H1 (cell line): ENCODE measurements at regions not wholly inside any gene's neighbourhood (a gene's known extent, or its start where the extent isn't known, plus 50 kb on each side); places are given as distances from the start of the nearest gene placed in this dataset.

Experiments used
- CTCF ChIA-PET: fragments of 300-600 bp; sonication (Branson Sonifier 250); formaldehyde crosslinking; loops from one replicate; lab custom pipeline; 2021; ENCODE audit not compliant: partially characterized antibody; lab: Charles Lee
- POLR2A ChIA-PET: fragments of 300-600 bp; sonication (Branson Sonifier 250); formaldehyde crosslinking; loops from one replicate; lab custom pipeline; 2021; ENCODE audit warnings: inconsistent platforms; ENCODE audit not compliant: partially characterized antibody; lab: Charles Lee
- DNase-seq, 2 experiments: peaks; one replicate each; pipeline versions ENCODE4 v3.0.0 to v3.0.0-alpha.2; 2010 to 2022; ENCODE audit warnings: low spot score in 2 of 2, low read depth in 1 of 2, mixed read lengths in 1 of 2
- FAIRE-seq: peaks from 2 replicates; lab custom pipeline; 2011; peaks lifted over from hg19 to GRCh38; lab: Jason Lieb, UNC
- H2AFZ ChIP-seq: 2 replicates; pipeline ENCODE4 v1.8.1; 2012; ENCODE audit warnings: low read length, inconsistent platforms
- H2AK5ac ChIP-seq: 2 replicates; pipeline ENCODE4 v1.6.1; 2013; ENCODE audit warnings: low read depth, low read length
- H2BK120ac ChIP-seq: replicated peaks from 2 replicates; pipeline ENCODE3; 2013; ENCODE audit warnings: low read depth, low read length, inconsistent platforms
- H2BK12ac ChIP-seq: 2 replicates; pipeline ENCODE4 v1.6.1; 2013; ENCODE audit warnings: low read depth, low read length
- H2BK15ac ChIP-seq: 2 replicates; pipeline ENCODE4 v1.6.1; 2013; ENCODE audit warnings: low read length
- H2BK20ac ChIP-seq: 2 replicates; pipeline ENCODE4 v1.6.1; 2013; ENCODE audit warnings: low read length
- H2BK5ac ChIP-seq: 2 replicates; pipeline ENCODE4 v1.6.1; 2013; ENCODE audit warnings: low read depth, low read length
- H3K14ac ChIP-seq: 2 replicates; pipeline ENCODE4 v1.6.1; 2013; ENCODE audit warnings: inconsistent platforms; ENCODE audit not compliant: insufficient read length
- H3K18ac ChIP-seq: 2 replicates; pipeline ENCODE4 v1.6.1; 2013; ENCODE audit warnings: low read length; ENCODE audit errors: extremely low read depth
- H3K23ac ChIP-seq: 2 replicates; pipeline ENCODE4 v1.6.1; 2013; ENCODE audit warnings: inconsistent platforms; ENCODE audit not compliant: insufficient read length
- H3K23me2 ChIP-seq: 2 replicates; pipeline ENCODE4 v1.6.1; 2013; ENCODE audit warnings: low read depth, low read length
- H3K27ac ChIP-seq: 2 replicates; pipeline ENCODE4 v1.6.1; 2011; ENCODE audit warnings: low read depth, low read length, inconsistent platforms
- H3K27me3 ChIP-seq, 4 experiments: replicated peaks in 1 of 4; 1 replicate in 1 of 4; 2 replicates in 3 of 4; pipeline versions ENCODE4 v1.6.1 to v1.8.1; 2011 to 2013; ENCODE audit warnings: low read length in 3 of 4, mild to moderate bottlenecking in 3 of 4, inconsistent platforms in 2 of 4, mixed read lengths in 2 of 4, moderate library complexity in 1 of 4; ENCODE audit not compliant: control insufficient read depth in 3 of 4, insufficient read depth in 3 of 4; ENCODE audit errors: extremely low read depth in 1 of 4
- H3K36me3 ChIP-seq, 4 experiments: 2 replicates each; pipeline versions ENCODE4 v1.6.1 to v1.8.1; 2011 to 2013; ENCODE audit warnings: mild to moderate bottlenecking in 4 of 4, low read length in 3 of 4, moderate library complexity in 2 of 4, control low read depth in 1 of 4, inconsistent platforms in 1 of 4; ENCODE audit not compliant: insufficient read depth in 4 of 4, control insufficient read depth in 2 of 4
- H3K4ac ChIP-seq: replicated peaks from 2 replicates; pipeline ENCODE3; 2013; ENCODE audit warnings: low read length, low read depth, mixed read lengths, inconsistent platforms; ENCODE audit not compliant: insufficient read length
- H3K4me1 ChIP-seq, 4 experiments: replicated peaks in 1 of 4; 1 replicate in 1 of 4; 2 replicates in 3 of 4; pipeline versions ENCODE4 v1.6.1 to v1.8.1; 2011 to 2013; ENCODE audit warnings: low read length in 3 of 4, inconsistent platforms in 2 of 4, mixed read lengths in 1 of 4; ENCODE audit not compliant: insufficient read depth in 4 of 4, control insufficient read depth in 3 of 4
- H3K4me2 ChIP-seq, 2 experiments: 2 replicates each; pipeline versions ENCODE4 v1.6.1 to v1.8.1; 2011 to 2013; ENCODE audit warnings: low read depth in 2 of 2, low read length in 2 of 2, control low read depth in 1 of 2, inconsistent platforms in 1 of 2, mild to moderate bottlenecking in 1 of 2; ENCODE audit not compliant: insufficient read depth in 1 of 2
- H3K4me3 ChIP-seq, 4 experiments: fragments of 200-600, 300-600 bp in 1 of 4; sonication (generic), shearing (Covaris generic), sonication (Bioruptor Twin) in 1 of 4; 2 replicates each; pipeline versions ENCODE4 v1.5.1 to v1.8.1; 2011 to 2016; ENCODE audit warnings: low read length in 4 of 4, low read depth in 3 of 4, control low read depth in 2 of 4, inconsistent platforms in 2 of 4, mild to moderate bottlenecking in 2 of 4, mixed read lengths in 1 of 4, moderate library complexity in 1 of 4; ENCODE audit not compliant: insufficient read depth in 2 of 4; ENCODE audit errors: extremely low read depth in 1 of 4
- H3K56ac ChIP-seq: replicated peaks from 2 replicates; pipeline ENCODE3; 2013; ENCODE audit warnings: low read depth, mild to moderate bottlenecking, mixed read lengths, low read length, inconsistent platforms; ENCODE audit not compliant: insufficient read length
- H3K79me1 ChIP-seq: 2 replicates; pipeline ENCODE4 v1.6.1; 2013; ENCODE audit warnings: low read depth, low read length, control low read depth
- H3K79me2 ChIP-seq, 2 experiments: 2 replicates each; pipeline versions ENCODE4 v1.6.1 to v1.8.1; 2012 to 2013; ENCODE audit warnings: low read length in 2 of 2, mild to moderate bottlenecking in 2 of 2, inconsistent platforms in 1 of 2; ENCODE audit not compliant: insufficient read depth in 2 of 2, control insufficient read depth in 1 of 2
- H3K9ac ChIP-seq, 4 experiments: replicated peaks in 1 of 4; 1 replicate in 1 of 4; 2 replicates in 3 of 4; pipeline versions ENCODE4 v1.6.1 to v1.8.1; 2011 to 2013; ENCODE audit warnings: low read depth in 3 of 4, low read length in 3 of 4, control low read depth in 2 of 4, mild to moderate bottlenecking in 2 of 4, moderate library complexity in 2 of 4, inconsistent platforms in 1 of 4; ENCODE audit errors: extremely low read depth in 1 of 4
- H3K9me3 ChIP-seq, 2 experiments: 2 replicates each; pipeline versions ENCODE4 v1.6.1 to v1.8.1; 2012 to 2013; ENCODE audit warnings: mild to moderate bottlenecking in 2 of 2, moderate library complexity in 2 of 2, control low read depth in 1 of 2, inconsistent platforms in 1 of 2, low read depth in 1 of 2, low read length in 1 of 2, mixed read lengths in 1 of 2; ENCODE audit not compliant: insufficient read depth in 2 of 2
- H4K20me1 ChIP-seq, 2 experiments: replicated peaks in 1 of 2; 2 replicates each; pipeline versions ENCODE3 to v1.8.1; 2011 to 2013; ENCODE audit warnings: inconsistent platforms in 2 of 2, low read length in 2 of 2, mild to moderate bottlenecking in 1 of 2; ENCODE audit not compliant: insufficient read depth in 2 of 2, control insufficient read depth in 1 of 2
- H4K5ac ChIP-seq: 2 replicates; pipeline ENCODE4 v1.6.1; 2013; ENCODE audit warnings: low read length, low read depth, mixed read lengths, inconsistent platforms; ENCODE audit not compliant: insufficient read length
- H4K8ac ChIP-seq: 2 replicates; pipeline ENCODE4 v1.8.0; 2013; ENCODE audit warnings: mild to moderate bottlenecking, moderate library complexity, low read length, inconsistent platforms; ENCODE audit not compliant: insufficient read depth; ENCODE audit errors: extremely low read depth
- H4K91ac ChIP-seq: replicated peaks from 2 replicates; pipeline ENCODE3; 2013; ENCODE audit warnings: low read length, mixed read lengths, inconsistent platforms; ENCODE audit not compliant: insufficient read length
- SIRT6 ChIP-seq: IDR thresholded peaks from one replicate; pipeline ENCODE4 v1.7.1; 2012; ENCODE audit warnings: low read length, inconsistent platforms
- whole genome bisulfite sequencing, 2 experiments: shearing (Covaris generic) in 1 of 2; methylation state at CpG; one replicate each; pipeline versions ENCODE4 v1.1.6 to v1.1.7; 2013 to 2015; ENCODE audit warnings: low lambda C conversion rate in 2 of 2, mixed read lengths in 2 of 2, inconsistent platforms in 1 of 2, low coverage in 1 of 2, missing lambda C conversion rate in 1 of 2; ENCODE audit not compliant: insufficient replicate concordance in 2 of 2, insufficient coverage in 1 of 2, insufficient read length in 1 of 2; ENCODE audit errors: extremely low coverage in 1 of 2, missing lambda C conversion rate in 1 of 2; 5-methylcytosine and 5-hydroxymethylcytosine counted together
- TF ChIP-seq, protein P1 (sequence below): IDR thresholded peaks from 2 replicates; pipeline ENCODE4 v1.6.1; 2012; ENCODE audit warnings: inconsistent platforms
- TF ChIP-seq, protein P2 (sequence below): IDR thresholded peaks from 2 replicates; pipeline ENCODE4 v1.6.1; 2012; ENCODE audit warnings: inconsistent platforms

DNA sequence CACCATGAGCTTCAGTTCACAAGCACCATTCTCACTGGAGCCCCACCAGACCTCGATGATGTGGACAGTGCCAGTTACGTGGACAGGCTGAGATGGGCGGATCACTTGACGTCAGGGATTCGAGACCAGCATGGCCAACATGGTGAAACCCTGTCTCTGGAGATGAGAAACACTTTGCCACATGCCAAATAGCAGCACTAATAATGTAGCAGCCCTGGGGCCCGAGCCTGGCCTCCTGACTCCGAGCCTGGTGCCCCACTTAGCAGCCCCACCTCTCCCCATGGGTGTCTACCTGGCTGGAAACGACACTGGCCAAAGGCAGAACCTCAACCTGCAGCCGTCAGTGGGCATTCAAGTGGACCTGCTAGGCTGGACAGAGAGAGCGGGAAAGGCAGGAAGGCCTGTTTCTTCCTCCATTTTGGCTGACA lies 129.1 kb downstream of the TOMM20 start:
- H4K8ac ChIP-seq = no peak overlapping the region
- H3K79me1 ChIP-seq = no peaks in the 10 kb centered on the region
- CTCF ChIA-PET = interaction anchor here (1.4 to 1.5 kb wide), 2 partner anchors 25 to 513 kb away, joined by 3 read pairs; no protein-coding TSS in a partner anchor
- H3K23me2 ChIP-seq = no peaks in the 10 kb centered on the region
- H2AFZ ChIP-seq = no peak overlapping the region
- H3K56ac ChIP-seq = no peak overlapping the region
- no peaks in the 10 kb centered on the region; a peak in 1 of 7 replicates for H3K4me1 ChIP-seq
- no peak overlapping the region for H3K4me3 ChIP-seq
- H2BK120ac ChIP-seq = no peak overlapping the region
- no peaks in the 10 kb centered on the region for H3K79me2 ChIP-seq
- no peak overlapping the region for H3K4me2 ChIP-seq
- WGBS, 2 experiments = 96% methylated on average over 10 of the region's 10 CpGs; no CpG with 5 or more reads in 1 of the 2 experiments
- H4K20me1 ChIP-seq = no peaks in the 10 kb centered on the region
- H3K23ac ChIP-seq = no peak overlapping the region
- H2BK5ac ChIP-seq = no peak overlapping the region
- no peak for FAIRE-seq
- H3K4ac ChIP-seq = no peak overlapping the region
- no peaks in the 10 kb centered on the region for H3K9me3 ChIP-seq
- H3K9ac ChIP-seq = no peak overlapping the region
- H3K27ac ChIP-seq = no peak overlapping the region
- H3K18ac ChIP-seq = no peak overlapping the region
- H2BK12ac ChIP-seq = no peak overlapping the region
- POLR2A ChIA-PET = no interaction called here
- H4K91ac ChIP-seq = no peak overlapping the region
- DNase-seq = no peak
- no peak overlapping the region for H4K5ac ChIP-seq
- no peaks in the 10 kb centered on the region for H3K36me3 ChIP-seq
- H2BK15ac ChIP-seq = no peak overlapping the region
- no peak overlapping the region for H3K14ac ChIP-seq
- H3K27me3 ChIP-seq = no peaks in the 10 kb centered on the region
- H2BK20ac ChIP-seq = no peak overlapping the region
- no peak overlapping the region for H2AK5ac ChIP-seq
- TF ChIP-seq, protein P1, sequence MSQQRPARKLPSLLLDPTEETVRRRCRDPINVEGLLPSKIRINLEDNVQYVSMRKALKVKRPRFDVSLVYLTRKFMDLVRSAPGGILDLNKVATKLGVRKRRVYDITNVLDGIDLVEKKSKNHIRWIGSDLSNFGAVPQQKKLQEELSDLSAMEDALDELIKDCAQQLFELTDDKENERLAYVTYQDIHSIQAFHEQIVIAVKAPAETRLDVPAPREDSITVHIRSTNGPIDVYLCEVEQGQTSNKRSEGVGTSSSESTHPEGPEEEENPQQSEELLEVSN = no peak
- no peak for TF ChIP-seq SIRT6
- TF ChIP-seq, protein P2, sequence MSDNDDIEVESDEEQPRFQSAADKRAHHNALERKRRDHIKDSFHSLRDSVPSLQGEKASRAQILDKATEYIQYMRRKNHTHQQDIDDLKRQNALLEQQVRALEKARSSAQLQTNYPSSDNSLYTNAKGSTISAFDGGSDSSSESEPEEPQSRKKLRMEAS = no peak
